HG02642 (cell line): ENCODE measurements at regions not wholly inside any gene's neighbourhood (a gene's known extent, or its start where the extent isn't known, plus 50 kb on each side); places are given as distances from the start of the nearest gene placed in this dataset.

ENCODE experiments used
- ATAC-seq: cut with Tn5 transposase; IDR thresholded peaks from one replicate; pipeline ENCODE4 v1.9.1; 2021; ENCODE audit warnings: mild to moderate bottlenecking; ENCODE audit not compliant: unreplicated experiment, poor library complexity

DNA sequence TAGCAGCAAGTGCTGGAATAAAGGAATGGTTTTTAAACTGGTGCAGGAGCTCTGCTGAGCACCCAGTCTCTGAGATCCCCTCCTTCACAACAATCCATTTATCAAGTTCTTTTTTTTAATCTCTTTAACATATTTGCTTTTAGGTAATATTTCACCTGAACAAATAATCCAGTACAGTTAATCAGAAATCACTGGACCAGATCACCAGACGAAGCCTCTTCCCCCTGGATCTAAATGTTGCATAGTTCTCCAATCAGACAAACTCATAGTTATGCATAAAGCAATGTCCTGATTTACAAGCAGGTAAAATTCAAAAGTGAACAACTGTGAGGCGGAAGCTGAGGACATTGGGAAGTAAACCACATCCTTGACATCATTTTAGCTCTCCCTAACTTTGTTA is 657.7 kb upstream of the RORB start:
- ATAC-seq, result no peak

GRCh38 chr9:73841018-73841417 is 656.1 kb upstream of the RORB start:
- ATAC-seq, result no peak

GRCh38 chr9:73844135-73844534 is 653.0 kb upstream of the RORB start:
- ATAC-seq, result no peak

DNA sequence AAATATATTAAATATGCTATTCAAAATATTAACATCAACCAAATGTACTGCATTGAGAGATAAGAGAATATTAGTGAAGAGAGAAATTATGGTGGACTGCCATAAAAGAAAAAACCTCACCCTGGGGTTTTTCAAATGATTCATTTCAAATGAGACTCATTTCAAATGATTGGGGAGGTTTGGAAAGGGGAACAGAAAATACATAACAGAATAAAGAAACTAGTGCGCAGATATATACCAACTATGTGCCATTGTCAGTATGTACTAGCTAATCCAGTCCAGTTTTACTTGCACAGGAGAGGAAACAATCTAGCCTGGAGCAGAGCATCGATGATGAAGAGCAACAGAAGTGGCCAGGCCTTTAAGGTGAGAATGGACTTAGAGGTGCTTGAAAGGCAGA is 651.6 kb upstream of the RORB start:
- peak; percentile 80 for ATAC-seq

GRCh38 chr9:73845954-73846690 is 651.0 kb upstream of the RORB start:
- ATAC-seq, result no peak

DNA sequence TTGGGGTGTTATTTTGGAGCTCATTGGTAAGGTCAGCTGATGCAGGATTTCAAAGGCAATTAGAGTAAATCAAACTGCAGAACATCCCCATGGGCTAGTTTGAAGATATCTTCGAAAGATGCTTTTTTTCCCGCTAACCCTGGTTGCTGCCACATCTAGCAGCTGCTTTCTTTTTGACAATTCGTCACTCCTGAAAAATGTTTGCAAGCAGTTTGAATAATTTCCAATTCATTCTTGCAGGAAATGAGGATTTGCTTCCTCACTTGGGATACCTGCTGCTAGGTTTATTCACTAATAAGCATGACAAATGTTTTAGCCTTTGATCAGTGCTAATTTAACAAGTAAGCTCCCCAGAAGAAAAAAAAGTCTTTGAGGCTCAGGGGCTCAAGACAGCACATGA is 649.6 kb upstream of the RORB start:
- no peak for ATAC-seq

GRCh38 chr9:73853549-73853948 is 643.6 kb upstream of the RORB start:
- ATAC-seq, result no peak

DNA sequence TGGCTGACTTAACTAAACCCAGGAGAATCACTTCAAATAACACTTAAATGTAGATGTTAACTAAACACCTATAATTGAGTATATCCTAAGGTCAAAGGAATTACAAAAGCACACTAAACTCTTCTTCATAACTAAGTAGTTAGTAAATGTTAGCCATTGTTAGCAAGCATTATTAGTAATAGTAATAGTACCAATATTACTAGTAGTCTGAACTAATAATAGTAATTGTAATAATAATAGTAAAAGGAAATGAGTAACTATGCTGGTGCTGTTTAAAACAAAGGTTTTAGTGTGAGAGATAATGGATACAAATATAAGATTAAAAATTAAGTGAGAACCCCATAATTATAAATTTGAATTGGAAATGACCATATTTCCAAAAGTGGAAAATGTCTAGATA is 641.9 kb upstream of the RORB start:
- ATAC-seq, result no peak

DNA sequence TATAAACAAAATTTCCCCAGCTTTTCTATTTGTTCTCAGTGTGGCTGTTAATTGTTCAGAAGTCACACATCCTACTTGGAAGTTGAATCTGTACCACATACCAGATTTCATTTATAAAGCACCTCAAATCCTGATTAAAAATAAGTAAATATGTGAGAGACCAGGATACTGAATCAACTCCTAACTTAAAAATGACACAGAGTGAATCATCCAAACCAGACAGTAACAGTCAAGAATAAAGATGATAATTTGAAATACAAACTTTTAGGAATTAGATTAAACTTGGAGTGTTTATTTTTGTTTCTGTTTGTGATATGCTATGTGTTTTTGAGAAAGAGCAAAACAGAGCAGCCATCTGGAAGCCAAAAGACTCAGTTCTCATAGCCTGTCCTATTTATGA is 633.2 kb upstream of the RORB start:
- no peak for ATAC-seq

GRCh38 chr9:73866451-73866850 is 630.7 kb upstream of the RORB start:
- no peak for ATAC-seq

DNA sequence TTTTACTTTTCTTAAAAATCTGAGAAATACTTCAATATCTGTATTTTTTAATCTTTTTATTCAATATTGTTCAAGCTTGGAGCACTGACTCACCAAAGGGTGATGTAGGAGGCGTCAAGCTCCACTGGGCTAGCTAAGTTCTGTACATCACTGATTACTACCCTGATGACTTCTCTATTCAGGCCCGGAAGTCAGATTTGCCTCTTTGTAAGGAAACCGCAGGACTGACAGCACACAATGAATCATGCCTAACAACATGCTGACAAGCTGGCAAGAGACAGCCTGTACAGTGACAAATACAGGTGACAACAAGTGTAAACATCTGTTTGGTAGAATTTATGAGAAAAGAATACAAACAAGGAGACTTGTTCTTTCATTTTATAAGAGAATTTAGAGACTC is 627.9 kb upstream of the RORB start:
- ATAC-seq, result peak; percentile 99

- no peak for ATAC-seq
These were observed 625.5 kb upstream of the RORB start for GRCh38 chr9:73871636-73872035.

- ATAC-seq, result no peak
These were observed 624.4 kb upstream of the RORB start for GRCh38 chr9:73872701-73873100.

DNA sequence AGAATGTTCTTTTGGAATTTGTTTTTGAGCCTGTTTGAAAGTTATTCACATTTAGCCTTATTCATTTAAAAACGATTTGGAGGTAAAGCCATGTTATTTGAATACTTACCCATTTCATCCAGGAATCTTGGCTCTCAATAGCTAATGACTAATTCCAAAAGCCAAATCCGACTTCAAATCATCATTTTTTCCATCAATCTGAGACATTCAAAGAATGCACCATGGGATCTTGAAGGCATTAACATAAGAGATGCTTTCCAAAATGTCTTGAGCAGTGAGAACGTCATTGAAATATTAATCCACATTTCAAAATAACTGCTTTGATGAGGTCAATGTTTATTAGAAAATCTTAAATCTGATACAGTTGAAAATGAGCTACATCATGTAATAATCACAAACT is 617.0 kb upstream of the RORB start:
- ATAC-seq, result no peak

- no peak for ATAC-seq
These were observed 608.1 kb upstream of the RORB start for GRCh38 chr9:73889023-73889422.

DNA sequence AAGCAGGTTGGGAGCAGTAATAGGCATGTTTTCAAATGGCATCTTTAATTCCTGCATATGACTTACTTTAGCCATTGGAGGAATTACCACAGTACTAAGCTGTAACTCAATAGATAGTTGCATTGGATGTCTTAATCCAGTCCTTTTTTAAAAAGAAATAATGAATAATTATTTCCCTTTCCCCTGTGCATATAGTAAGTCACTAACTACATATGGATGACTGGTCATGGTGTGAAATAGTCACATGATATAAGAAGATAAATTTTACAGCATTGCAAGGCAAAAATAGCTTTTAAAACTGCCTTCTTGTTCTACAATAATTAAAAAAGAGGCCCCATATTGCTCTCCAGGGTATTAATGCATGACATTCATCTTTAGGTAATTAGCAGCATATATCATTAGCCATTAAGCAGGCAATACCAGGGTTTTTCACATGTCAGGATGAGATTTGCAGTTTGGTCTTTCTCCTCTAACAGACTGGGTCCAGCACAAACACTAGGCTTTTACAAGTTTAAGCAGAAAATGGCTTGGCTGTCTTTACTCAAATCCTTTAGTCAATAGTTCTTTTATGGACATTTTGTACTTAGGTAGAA is 606.4 kb upstream of the RORB start:
- ATAC-seq, result no peak

DNA sequence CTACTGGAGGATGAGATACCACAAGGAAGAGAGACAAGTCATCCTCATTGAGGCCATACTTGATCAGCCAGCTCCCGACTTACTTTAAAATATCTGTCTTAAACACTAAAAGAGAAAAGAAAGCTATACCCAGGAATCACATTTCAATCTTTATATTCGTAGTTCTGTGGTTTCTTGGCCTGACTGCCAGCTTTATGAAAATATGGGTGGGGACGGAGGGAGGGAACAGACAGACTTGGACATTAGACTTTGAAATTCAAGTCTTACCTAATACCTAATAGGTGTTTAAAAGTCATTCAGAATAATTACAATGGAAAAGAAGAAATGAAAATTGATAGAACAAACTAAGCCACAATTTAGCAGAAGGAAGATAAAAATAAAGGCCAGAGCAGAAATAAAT is 604.8 kb upstream of the RORB start:
- no peak for ATAC-seq

DNA sequence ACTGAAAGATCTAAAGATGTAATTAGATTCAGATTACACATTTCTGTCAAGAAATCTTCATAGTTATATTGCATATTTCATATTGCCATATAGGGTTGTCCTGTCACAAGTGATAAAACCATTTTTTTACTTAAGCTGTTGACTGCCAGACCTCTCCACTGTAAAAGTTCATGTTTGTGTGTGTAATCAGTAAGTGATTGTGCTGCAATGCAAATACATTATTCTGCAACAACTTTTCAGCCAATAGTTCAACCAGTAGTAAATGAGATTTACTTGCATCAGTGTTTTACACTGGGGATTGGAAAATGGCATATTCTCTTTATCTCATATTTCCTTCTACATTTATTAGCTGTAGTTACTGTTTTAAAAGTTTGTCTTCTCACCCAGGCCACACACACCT is 603.9 kb upstream of the RORB start:
- ATAC-seq, result no peak

DNA sequence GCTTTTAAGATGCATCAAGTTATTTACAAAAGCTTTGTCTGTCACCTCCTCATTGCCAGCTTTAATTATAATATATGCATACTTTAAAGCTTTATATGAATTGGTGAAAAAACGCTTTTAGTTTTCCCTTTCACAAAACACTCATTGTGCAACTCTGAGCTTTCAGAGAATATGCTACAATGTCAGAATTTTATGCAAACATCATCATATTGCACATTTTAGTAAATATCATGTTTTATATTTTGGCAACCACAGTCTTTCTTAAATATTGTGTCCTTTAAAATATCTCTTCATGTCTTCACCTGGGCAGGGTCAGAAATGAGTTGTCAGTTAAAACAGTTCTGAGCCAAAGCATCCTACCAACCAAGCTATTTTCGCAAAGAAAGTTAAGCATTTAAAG is 601.1 kb upstream of the RORB start:
- no peak for ATAC-seq

- no peak for ATAC-seq
These were observed 590.5 kb upstream of the RORB start for GRCh38 chr9:73906671-73907070.

GRCh38 chr9:73911804-73912203 is 585.3 kb upstream of the RORB start:
- ATAC-seq, result no peak

- no peak for ATAC-seq
These were observed 581.0 kb upstream of the RORB start for GRCh38 chr9:73916016-73916673.
